Adrenal gland (tissue), 9 donors: ENCODE measurements at regions not wholly inside any gene's neighbourhood (a gene's known extent, or its start where the extent isn't known, plus 50 kb on each side); places are given as distances from the start of the nearest gene placed in this dataset.
"Not testable (repeated sequence)": the region's sequence is repeated elsewhere in the genome, so short reads cannot be mapped to it uniquely, and the experiment has no call there.

Experiments used
- DNase-seq, 7 donors: peaks; one replicate each; pipeline ENCODE4 v3.0.0-alpha.2; 2019 to 2020
- H3K27ac ChIP-seq, 5 donors: fragments of 200-600 bp; sonication (generic) in 4 of 5; 1 replicate in 3 of 5; 2 replicates in 2 of 5; pipeline versions ENCODE4 v1.5.1 to v1.8.0; 2016 to 2020; ENCODE audit warnings: mild to moderate bottlenecking in 1 of 5
- H3K27me3 ChIP-seq: fragments of 200-600 bp; 2 replicates; pipeline ENCODE4 v1.8.0; 2021
- H3K36me3 ChIP-seq, 2 donors: fragments of 200-600 bp; replicated peaks in 1 of 2; 1 replicate in 1 of 2; 2 replicates in 1 of 2; pipeline versions ENCODE4 v1.5.1 to v1.8.0; 2018 to 2022
- H3K4me1 ChIP-seq, 2 donors: fragments of 200-600 bp; replicated peaks in 1 of 2; 1 replicate in 1 of 2; 2 replicates in 1 of 2; pipeline versions ENCODE4 v1.5.1 to v1.8.0; 2018 to 2021
- H3K4me3 ChIP-seq, 4 donors: fragments of 200-600 bp; sonication (generic) in 3 of 4; one replicate each; pipeline ENCODE4 v1.5.1; 2016 to 2018
- H3K9me3 ChIP-seq, 3 donors: fragments of 200-600 bp; sonication (generic) in 1 of 3; replicated peaks in 1 of 3; 1 replicate in 2 of 3; 2 replicates in 1 of 3; pipeline versions ENCODE4 v1.5.1 to v1.8.0; 2016 to 2021
- POLR2A ChIP-seq, 2 donors: fragments of 450-650 bp; IDR thresholded peaks; one replicate each; pipeline ENCODE4 v1.6.1; 2017; ENCODE audit warnings: antibody characterized with exemption in 2 of 2, mild to moderate bottlenecking in 2 of 2, moderate library complexity in 1 of 2
- WGBS, 4 donors: extraction: QIAGEN DNeasy Blood & Tissue Kit in 2 of 4; methylation state at CpG; one replicate each; pipeline versions ENCODE4 v1.1.5 to v1.1.7; 2013 to 2017; 5-methylcytosine and 5-hydroxymethylcytosine counted together
- intact Hi-C, 2 donors: fragments of 100-400 bp; cut with DNase I; formaldehyde crosslinking; loops; one replicate each; pipeline versions ENCODE4 v1.14.1 to v1.15.0; 2022 to 2023
- TF ChIP-seq, protein P1 (sequence below), 6 experiments: fragments of 450-650 bp in 4 of 6; fragments of 200-600 bp in 2 of 6; sonication (generic) in 1 of 6; IDR thresholded peaks; 1 replicate in 5 of 6; 2 replicates in 1 of 6; pipeline versions ENCODE4 v1.5.1 to v1.8.0; 2016 to 2021; ENCODE audit warnings: antibody characterized with exemption in 6 of 6, mild to moderate bottlenecking in 2 of 6, moderate library complexity in 1 of 6
- donor health status: healthy with polysubstance abuse.
- donor health status: Bipolar disorder and iron deficiency.
- donor health status: DM: yes; HTN: yes; CAD: no.
- donor health status: DM: no; HTN: no; CAD: no.
- donor health status: DM: no; HTN: no; CAD: no.

- intact Hi-C loops: no loop called here
- H3K9me3 ChIP-seq: peaks cover 0 to 10% (median 0%) of the 10 kb centered on the region in 3 donors
- H3K4me3 ChIP-seq: no peak overlapping the region
- H3K36me3 ChIP-seq: no peaks in the 10 kb centered on the region
- H3K4me1 ChIP-seq: no peaks in the 10 kb centered on the region
- H3K27me3 ChIP-seq: peaks cover under 1% of the 10 kb centered on the region
- H3K27ac ChIP-seq: no peak overlapping the region
- no peak for TF ChIP-seq POLR2A (IDR thresholded peaks at IDR 0.05)
- TF ChIP-seq, protein P1, sequence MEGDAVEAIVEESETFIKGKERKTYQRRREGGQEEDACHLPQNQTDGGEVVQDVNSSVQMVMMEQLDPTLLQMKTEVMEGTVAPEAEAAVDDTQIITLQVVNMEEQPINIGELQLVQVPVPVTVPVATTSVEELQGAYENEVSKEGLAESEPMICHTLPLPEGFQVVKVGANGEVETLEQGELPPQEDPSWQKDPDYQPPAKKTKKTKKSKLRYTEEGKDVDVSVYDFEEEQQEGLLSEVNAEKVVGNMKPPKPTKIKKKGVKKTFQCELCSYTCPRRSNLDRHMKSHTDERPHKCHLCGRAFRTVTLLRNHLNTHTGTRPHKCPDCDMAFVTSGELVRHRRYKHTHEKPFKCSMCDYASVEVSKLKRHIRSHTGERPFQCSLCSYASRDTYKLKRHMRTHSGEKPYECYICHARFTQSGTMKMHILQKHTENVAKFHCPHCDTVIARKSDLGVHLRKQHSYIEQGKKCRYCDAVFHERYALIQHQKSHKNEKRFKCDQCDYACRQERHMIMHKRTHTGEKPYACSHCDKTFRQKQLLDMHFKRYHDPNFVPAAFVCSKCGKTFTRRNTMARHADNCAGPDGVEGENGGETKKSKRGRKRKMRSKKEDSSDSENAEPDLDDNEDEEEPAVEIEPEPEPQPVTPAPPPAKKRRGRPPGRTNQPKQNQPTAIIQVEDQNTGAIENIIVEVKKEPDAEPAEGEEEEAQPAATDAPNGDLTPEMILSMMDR (IDR thresholded peaks at IDR 0.05): no peak
- DNase-seq: no peak
These were observed 83.7 kb upstream of the SLC6A11 start for GRCh38 chr3:10732292-10732691.

DNA sequence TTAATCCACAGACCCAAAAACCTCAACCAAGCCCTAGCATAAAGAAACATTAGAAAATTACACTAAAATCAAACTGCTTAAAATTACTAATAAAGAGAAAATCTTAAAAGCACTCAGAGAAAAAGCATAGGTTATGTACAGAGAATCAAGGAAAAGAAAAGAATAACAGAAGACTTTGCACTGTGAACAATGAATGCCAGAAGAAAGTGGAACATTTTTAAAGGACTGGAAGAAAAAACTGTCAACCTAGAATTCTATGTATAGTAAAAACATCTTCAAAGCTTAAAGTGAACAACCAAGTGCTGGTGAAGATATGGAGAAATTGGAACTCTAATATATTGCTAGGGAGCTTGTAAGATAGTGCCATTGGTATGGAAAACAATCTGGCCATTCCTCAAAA is 82.7 kb upstream of the SLC6A11 start:
- Histone ChIP-seq H3K36me3 (no peaks in the 10 kb centered on the region), H3K9me3 (peaks cover 0 to 10% (median 0%) of the 10 kb centered on the region in 3 donors), H3K4me1 (no peaks in the 10 kb centered on the region), H3K4me3 (no peak overlapping the region), H3K27me3 (peaks cover 9% of the 10 kb centered on the region), H3K27ac (no peak overlapping the region)
- intact Hi-C loops: no loop called here
- no peak for DNase-seq
- TF ChIP-seq, protein P1 (IDR thresholded peaks at IDR 0.05): no peak
- no peak for TF ChIP-seq POLR2A (IDR thresholded peaks at IDR 0.05)

DNA sequence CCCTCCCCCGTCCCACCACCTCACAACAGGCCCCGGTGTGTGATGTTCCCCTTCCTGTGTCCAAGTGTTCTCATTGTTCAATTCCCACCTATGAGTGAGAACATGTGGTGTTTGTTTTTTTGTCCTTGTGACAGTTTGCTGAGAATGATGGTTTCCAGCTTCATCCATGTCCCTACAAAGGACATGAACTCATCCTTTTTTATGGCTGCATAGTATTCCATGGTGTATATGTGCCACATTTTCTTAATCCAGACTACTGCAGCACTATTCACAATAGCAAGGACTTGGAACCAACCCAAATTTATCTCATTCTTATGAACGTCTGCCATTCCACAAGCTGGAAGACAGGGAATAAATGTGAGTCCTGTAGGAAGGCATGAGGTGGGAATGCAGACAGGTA is 79.6 kb upstream of the SLC6A11 start:
- H3K27ac ChIP-seq, H3K36me3 ChIP-seq, H3K4me3 ChIP-seq, H3K9me3 ChIP-seq, H3K4me1 ChIP-seq, DNase-seq: not testable (repeated sequence)
- intact Hi-C loops: loop anchor here in 1 of 2 donors (5.0 kb wide), 1 partner anchor 389 kb away; no protein-coding TSS in a partner anchor
- H3K27me3 ChIP-seq: peaks cover 23% of the 10 kb centered on the region
- WGBS, 4 donors: 59 to 71% (median 66%) methylated on average over 3 of the region's 3 CpGs

GRCh38 chr3:10737785-10738184 is 78.2 kb upstream of the SLC6A11 start:
- no peaks in the 10 kb centered on the region for H3K36me3 ChIP-seq
- peaks cover 0 to 10% (median 0%) of the 10 kb centered on the region in 3 donors for H3K9me3 ChIP-seq
- no peaks in the 10 kb centered on the region for H3K4me1 ChIP-seq
- 79 to 86% (median 83%) methylated on average over 7 of the region's 7 CpGs for WGBS, 4 donors
- H3K27ac ChIP-seq: no peak overlapping the region
- peaks cover 23% of the 10 kb centered on the region for H3K27me3 ChIP-seq
- H3K4me3 ChIP-seq: no peak overlapping the region
- no peak for TF ChIP-seq POLR2A (IDR thresholded peaks at IDR 0.05)
- TF ChIP-seq, protein P1 (IDR thresholded peaks at IDR 0.05): no peak
- DNase-seq: no peak
- intact Hi-C loops: loop anchor here (2.0 to 5.0 kb wide), 3 partner anchors 319 to 395 kb away; no protein-coding TSS in a partner anchor

- no peak overlapping the region for H3K27ac ChIP-seq
- TF ChIP-seq, protein P1 (IDR thresholded peaks at IDR 0.05): peak; percentile 70 to 89 (median 81)
- TF ChIP-seq POLR2A (IDR thresholded peaks at IDR 0.05): no peak
- H3K4me1 ChIP-seq: no peaks in the 10 kb centered on the region
- no peak overlapping the region for H3K4me3 ChIP-seq
- intact Hi-C loops: loop anchor here (2.0 to 5.0 kb wide), 3 partner anchors 320 to 396 kb away; no protein-coding TSS in a partner anchor
- H3K36me3 ChIP-seq: no peaks in the 10 kb centered on the region
- 3% methylated on average over 22 to 30 of the region's 30 CpGs for WGBS, 4 donors
- peaks cover 0 to 5% (median 0%) of the 10 kb centered on the region in 3 donors for H3K9me3 ChIP-seq
- H3K27me3 ChIP-seq: peaks cover 23% of the 10 kb centered on the region
- DNase-seq: peak; percentile 54 to 85 (median 74)
These were observed 77.2 kb upstream of the SLC6A11 start for GRCh38 chr3:10738688-10739372.
